Smooth muscle cell of the brain vasculature (primary cell): ENCODE measurements at regions not wholly inside any gene's neighbourhood (a gene's known extent, or its start where the extent isn't known, plus 50 kb on each side); places are given as distances from the start of the nearest gene placed in this dataset.

Experiments used
- DNase-seq: peaks from one replicate; pipeline ENCODE4 v3.0.0-alpha.2; 2012; ENCODE audit warnings: low read depth, low spot score

GRCh38 chr18:8458546-8459215 lies 150.6 kb upstream of the RAB12 start:
- no peak for DNase-seq

GRCh38 chr18:8460748-8461147 lies 148.5 kb upstream of the RAB12 start:
- DNase-seq = no peak

GRCh38 chr18:8461544-8461943 lies 147.7 kb upstream of the RAB12 start:
- DNase-seq = no peak

GRCh38 chr18:8462651-8463185 lies 146.5 kb upstream of the RAB12 start:
- DNase-seq = no peak

- no peak for DNase-seq
These were observed 145.4 kb upstream of the RAB12 start for GRCh38 chr18:8463791-8464190.

- no peak for DNase-seq
These were observed 141.0 kb upstream of the RAB12 start for GRCh38 chr18:8468191-8468590.

- DNase-seq = peak; percentile 79
These were observed 140.3 kb upstream of the RAB12 start for GRCh38 chr18:8468921-8469335.

GRCh38 chr18:8469544-8470130 lies 139.6 kb upstream of the RAB12 start:
- DNase-seq = no peak

GRCh38 chr18:8471372-8471771 lies 137.9 kb upstream of the RAB12 start:
- no peak for DNase-seq

GRCh38 chr18:8474661-8475060 lies 134.6 kb upstream of the RAB12 start:
- DNase-seq = no peak

- no peak for DNase-seq
These were observed 131.6 kb upstream of the RAB12 start for GRCh38 chr18:8477615-8478014.

GRCh38 chr18:8478166-8478967 lies 130.9 kb upstream of the RAB12 start:
- DNase-seq = no peak

- no peak for DNase-seq
These were observed 130.3 kb upstream of the RAB12 start for GRCh38 chr18:8478968-8479370.

GRCh38 chr18:8479789-8480188 lies 129.4 kb upstream of the RAB12 start:
- no peak for DNase-seq

GRCh38 chr18:8480506-8481328 lies 128.5 kb upstream of the RAB12 start:
- DNase-seq = no peak

- no peak for DNase-seq
These were observed 124.3 kb upstream of the RAB12 start for GRCh38 chr18:8484951-8485350.

- no peak for DNase-seq
These were observed 119.5 kb upstream of the RAB12 start for GRCh38 chr18:8489761-8490160.

- no peak for DNase-seq
These were observed 117.7 kb upstream of the RAB12 start for GRCh38 chr18:8491516-8491915.

GRCh38 chr18:8493141-8493540 lies 116.1 kb upstream of the RAB12 start:
- DNase-seq = no peak

- DNase-seq = peak; percentile 17
These were observed 113.1 kb upstream of the RAB12 start for GRCh38 chr18:8496186-8496585.

GRCh38 chr18:8498905-8499304 lies 110.3 kb upstream of the RAB12 start:
- no peak for DNase-seq
